GM18507 (cell line): ENCODE measurements at regions not wholly inside any gene's neighbourhood (a gene's known extent, or its start where the extent isn't known, plus 50 kb on each side); places are given as distances from the start of the nearest gene placed in this dataset.
A peak's percentile ranks its signal among the peaks of the same experiment; 100 is the strongest.

Experiments used
- DNase-seq: peaks from one replicate; pipeline ENCODE4 v3.0.0; 2011; ENCODE audit warnings: low read depth; ENCODE audit not compliant: insufficient read length; ENCODE audit errors: extremely low spot score
- FAIRE-seq: peaks from 2 replicates; lab custom pipeline; 2011; peaks lifted over from hg19 to GRCh38; lab: Jason Lieb, UNC

DNA sequence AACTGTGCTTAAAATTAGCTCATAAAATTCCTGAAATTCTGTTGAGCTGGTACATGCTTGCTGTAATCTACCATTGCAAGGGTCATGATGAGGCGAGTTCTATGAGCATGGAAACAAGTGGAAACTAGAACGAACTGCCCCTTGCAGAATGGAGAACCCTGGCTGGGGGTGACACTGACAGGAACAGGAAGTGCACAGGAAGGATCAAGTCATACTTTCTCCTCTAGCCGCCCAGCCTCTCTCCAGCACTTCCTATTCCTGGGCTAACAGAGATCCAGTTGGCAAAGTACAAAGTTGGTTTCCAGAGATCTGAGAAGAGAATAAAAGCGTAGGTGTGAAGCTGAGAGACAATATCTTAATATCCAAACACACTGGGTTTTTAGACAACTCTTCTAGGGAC lies 414.2 kb upstream of the PODXL start:
- no peak for DNase-seq
- FAIRE-seq, result no peak

DNA sequence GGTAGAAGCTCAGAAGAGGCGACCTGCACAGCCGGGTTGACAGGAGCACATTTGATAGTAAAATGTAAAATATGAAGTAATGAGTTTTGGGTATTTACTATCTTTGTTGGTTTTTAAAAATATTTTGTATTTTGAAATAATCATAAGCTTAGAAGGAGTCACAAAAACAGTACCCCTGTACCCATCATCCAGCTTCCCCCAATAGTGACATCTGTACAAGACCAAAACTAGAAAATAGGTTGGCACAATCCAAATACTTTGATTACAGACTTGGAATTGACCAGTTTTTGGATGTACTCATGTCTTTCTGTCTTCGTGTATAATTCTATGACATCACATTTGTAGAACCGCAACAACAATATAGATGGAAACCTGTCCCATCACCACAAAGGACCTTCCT lies 413.1 kb upstream of the PODXL start:
- DNase-seq, result no peak
- FAIRE-seq, result no peak

GRCh38 chr7:131967216-131967730 lies 410.8 kb upstream of the PODXL start:
- FAIRE-seq, result no peak
- DNase-seq, result no peak

GRCh38 chr7:131964203-131964602 lies 407.8 kb upstream of the PODXL start:
- FAIRE-seq, result no peak
- DNase-seq, result no peak

DNA sequence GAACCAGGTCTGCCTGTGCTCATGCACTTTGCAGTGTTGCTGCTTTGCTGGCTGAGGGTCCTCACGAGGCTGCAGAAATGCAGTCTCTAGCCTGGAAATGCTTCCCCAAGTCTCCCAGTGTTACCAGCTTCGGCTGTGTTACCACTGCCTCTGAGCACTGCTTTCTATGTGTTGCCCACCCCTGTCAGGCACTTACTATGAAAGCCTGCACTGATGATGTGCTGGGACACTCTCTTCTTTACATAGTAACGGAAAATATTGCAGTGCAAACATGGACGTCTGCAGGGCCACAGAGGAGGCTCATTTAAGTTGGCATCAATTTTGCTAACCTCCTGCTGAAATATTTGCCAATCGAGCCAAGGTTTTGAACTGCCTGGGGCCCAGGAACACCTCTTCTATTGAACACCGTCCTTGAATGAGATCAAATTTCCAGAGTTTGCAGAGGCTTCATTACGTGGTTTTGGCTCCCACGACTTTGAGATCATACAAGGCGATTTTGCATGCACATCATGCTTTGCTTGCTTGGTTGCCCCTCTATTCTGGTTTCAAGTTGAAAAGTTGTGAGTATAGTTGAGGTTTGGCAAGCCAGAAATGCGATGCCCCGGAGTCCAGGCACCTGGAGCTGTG lies 404.7 kb upstream of the PODXL start:
- FAIRE-seq, result no peak

GRCh38 chr7:131959106-131959812 lies 402.8 kb upstream of the PODXL start:
- DNase-seq (no peak), FAIRE-seq (no peak)

More for the DNA sequence above, 404.7 kb upstream of the PODXL start:
- DNase-seq, result no peak

- DNase-seq, result no peak
- FAIRE-seq, result no peak
Observed at GRCh38 chr7:131957338-131958020, 401.1 kb upstream of the PODXL start.

- FAIRE-seq (no peak), DNase-seq (no peak)
Observed at GRCh38 chr7:131956864-131957263, 400.4 kb upstream of the PODXL start.

GRCh38 chr7:131955679-131956078 lies 399.3 kb upstream of the PODXL start:
- FAIRE-seq, result no peak
- no peak for DNase-seq

DNA sequence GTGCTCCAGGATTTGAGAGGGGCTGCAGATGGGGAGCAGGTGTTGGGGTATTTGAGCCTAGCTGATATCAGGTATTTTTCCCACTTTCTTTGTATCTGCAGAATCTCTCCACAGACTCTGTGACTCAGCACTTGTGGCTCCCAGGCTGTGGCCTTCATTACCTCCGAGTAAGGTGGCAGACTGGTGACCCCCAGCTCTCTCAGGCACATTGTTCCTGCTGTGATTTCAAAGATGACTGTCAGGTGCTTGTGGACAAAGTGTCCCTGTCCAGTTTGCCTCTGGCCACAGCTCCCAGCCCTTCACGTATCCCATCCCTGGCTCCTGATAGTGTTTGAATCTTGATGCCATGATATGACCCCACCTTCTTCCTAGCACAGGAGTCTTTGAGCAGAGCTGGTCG lies 396.8 kb upstream of the PODXL start:
- no peak for DNase-seq
- FAIRE-seq, result no peak

GRCh38 chr7:131952365-131952764 lies 395.9 kb upstream of the PODXL start:
- no peak for FAIRE-seq
- DNase-seq, result no peak

DNA sequence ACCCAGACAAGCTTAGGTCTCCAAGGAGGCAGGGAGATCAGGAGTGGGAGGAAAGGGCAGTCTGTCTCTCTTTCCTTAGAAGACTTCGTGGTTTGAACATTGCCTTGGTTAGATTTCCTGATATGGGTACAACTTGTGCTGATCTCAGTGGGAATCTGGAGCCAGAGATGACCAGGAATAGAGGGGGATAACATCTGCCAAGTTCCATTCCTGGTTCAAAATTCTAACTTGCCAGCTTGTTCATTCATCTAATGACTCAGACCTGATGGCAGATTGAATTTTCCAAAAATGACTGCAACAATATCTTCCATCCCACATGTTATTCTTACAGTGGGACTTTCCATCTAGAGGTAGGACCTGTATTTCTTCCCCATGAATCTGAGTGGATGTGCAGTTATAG lies 394.3 kb upstream of the PODXL start:
- DNase-seq (no peak), FAIRE-seq (no peak)

DNA sequence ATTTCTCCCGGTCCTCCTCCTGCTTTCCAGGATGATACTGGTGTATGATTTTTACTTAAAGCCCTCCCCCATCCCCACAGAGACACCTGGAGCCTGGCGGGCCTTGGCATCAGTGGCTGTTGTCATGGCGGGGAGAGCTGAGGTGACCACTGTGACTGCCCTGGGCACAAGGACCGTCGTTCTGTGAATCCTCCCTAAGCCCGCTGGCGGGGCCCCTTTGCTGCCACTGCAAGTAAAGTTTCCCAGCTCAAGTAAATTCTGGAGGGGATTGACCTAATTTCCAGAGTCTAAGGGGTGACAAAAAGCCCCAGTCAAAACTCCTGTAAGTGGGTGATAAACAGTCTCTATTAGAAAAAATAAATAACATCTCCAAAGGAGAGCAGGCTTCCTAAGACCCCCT lies 393.2 kb upstream of the PODXL start:
- DNase-seq, result no peak
- FAIRE-seq, result no peak

- no peak for FAIRE-seq
- DNase-seq, result no peak
Observed at GRCh38 chr7:131948434-131949053, 392.1 kb upstream of the PODXL start.

- DNase-seq (no peak), FAIRE-seq (no peak)
Observed at GRCh38 chr7:131947661-131948060, 391.2 kb upstream of the PODXL start.

GRCh38 chr7:131945957-131946544 lies 389.6 kb upstream of the PODXL start:
- DNase-seq (no peak), FAIRE-seq (no peak)

DNA sequence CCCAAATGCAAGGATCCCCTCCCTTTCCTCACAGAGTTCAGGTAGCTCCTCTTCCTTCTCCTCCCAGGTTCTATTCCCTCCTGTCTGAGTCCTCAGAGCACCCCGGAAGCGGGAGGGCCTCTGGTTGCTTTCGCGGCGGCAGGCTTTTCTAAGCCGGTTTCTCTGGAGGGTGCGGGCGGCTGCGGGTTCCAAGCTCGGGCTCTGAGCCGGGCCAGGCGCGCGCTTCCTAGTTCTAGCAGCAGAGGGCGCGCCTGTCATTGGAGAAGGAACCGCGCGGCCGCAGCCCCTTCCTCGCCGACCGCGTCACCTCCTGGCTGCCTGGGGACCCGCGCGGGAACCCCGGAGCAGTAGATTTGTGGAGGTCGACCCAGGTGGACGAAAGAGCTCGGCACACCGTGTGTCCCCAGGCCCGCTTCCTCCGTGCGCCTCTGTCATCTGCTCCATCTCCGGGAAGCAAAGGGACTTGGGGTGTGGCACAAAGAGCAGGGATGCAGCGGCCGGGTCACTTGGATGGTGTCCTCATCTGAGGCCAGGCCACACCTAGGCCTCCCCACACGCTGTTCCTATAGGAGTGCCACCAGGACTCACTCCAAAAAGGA lies 389.0 kb upstream of the PODXL start:
- DNase-seq (peak; percentile 30), FAIRE-seq (no peak)

DNA sequence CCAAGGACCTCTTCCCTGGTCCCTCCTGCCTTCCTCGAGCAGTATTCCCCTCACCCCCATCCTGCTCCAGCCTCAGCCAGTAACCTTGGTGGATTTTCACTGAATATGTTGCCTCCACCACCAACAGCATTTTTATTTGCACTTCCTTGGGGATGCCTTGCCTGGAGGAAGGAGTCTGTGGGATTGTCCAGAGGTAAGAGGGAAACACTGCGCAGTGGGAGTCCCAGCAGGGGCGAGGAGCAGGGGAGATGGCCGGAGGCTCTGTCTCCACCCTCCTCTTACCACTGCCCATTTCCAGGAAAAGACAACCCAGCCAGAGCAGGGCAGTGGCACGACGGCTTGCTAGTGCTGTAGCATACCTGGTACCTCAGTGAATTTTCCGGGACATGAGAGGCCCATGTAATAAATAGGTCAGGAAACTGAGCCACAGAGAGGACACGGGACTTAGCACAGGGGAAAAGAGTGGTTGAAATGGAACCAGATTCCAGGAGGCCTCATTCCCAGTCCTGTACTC lies 388.2 kb upstream of the PODXL start:
- FAIRE-seq, result no peak
- DNase-seq, result no peak

DNA sequence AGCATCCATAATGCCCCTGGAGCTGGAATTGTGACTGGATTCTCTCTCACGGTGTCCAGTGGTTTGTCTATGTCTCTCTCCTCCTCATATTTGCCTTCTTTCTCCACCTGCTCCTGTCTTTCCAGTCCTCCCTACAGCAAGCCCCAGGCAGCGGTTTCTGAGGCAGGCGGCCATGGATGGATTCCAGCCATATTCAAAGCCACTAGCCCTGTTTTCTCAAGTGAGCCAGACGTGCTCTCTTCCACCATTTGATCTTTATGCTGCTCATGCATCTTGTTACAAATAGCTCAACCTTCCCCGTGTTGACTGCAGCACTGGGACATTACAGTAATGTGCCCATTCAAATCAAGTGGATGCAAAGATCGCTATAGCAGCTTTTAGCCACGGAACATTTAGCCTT lies 387.2 kb upstream of the PODXL start:
- FAIRE-seq, result no peak
- no peak for DNase-seq
